Tibial artery (tissue), 4 donors: ENCODE measurements at regions not wholly inside any gene's neighbourhood (a gene's known extent, or its start where the extent isn't known, plus 50 kb on each side); places are given as distances from the start of the nearest gene placed in this dataset.

Experiments
- DNase-seq, 2 donors: peaks; one replicate each; pipeline ENCODE4 v3.0.0-alpha.2; 2019
- H3K27ac ChIP-seq, 2 donors: fragments of 200-600 bp; sonication (generic) in 1 of 2; 1 replicate in 1 of 2; 2 replicates in 1 of 2; pipeline ENCODE4 v1.5.1; 2018 to 2019; ENCODE audit warnings: mild to moderate bottlenecking in 1 of 2
- H3K27me3 ChIP-seq, 2 donors: fragments of 200-600 bp; sonication (generic) in 1 of 2; one replicate each; pipeline versions ENCODE4 v1.5.1 to v1.6.0; 2016 to 2019
- H3K36me3 ChIP-seq, 3 donors: fragments of 200-600 bp; sonication (generic) in 2 of 3; one replicate each; pipeline ENCODE4 v1.5.1; 2016 to 2019; ENCODE audit warnings: mild to moderate bottlenecking in 2 of 3
- H3K4me1 ChIP-seq, 4 donors: fragments of 200-600 bp; sonication (generic) in 2 of 4; 1 replicate in 3 of 4; 2 replicates in 1 of 4; pipeline ENCODE4 v1.5.1; 2016 to 2019
- H3K4me3 ChIP-seq, 2 donors: fragments of 200-600 bp; sonication (generic) in 1 of 2; 1 replicate in 1 of 2; 2 replicates in 1 of 2; pipeline ENCODE4 v1.5.1; 2018 to 2019; ENCODE audit warnings: mild to moderate bottlenecking in 2 of 2
- H3K9me3 ChIP-seq, 3 donors: fragments of 200-600 bp; sonication (generic) in 1 of 3; one replicate each; pipeline ENCODE4 v1.5.1; 2016 to 2019
- CTCF ChIP-seq, 2 experiments: fragments of 200-600 bp in 1 of 2; fragments of 450-650 bp in 1 of 2; IDR thresholded peaks; one replicate each; pipeline ENCODE4 v1.5.1; 2017 to 2019; ENCODE audit warnings: antibody characterized with exemption in 2 of 2, mild to moderate bottlenecking in 1 of 2, moderate library complexity in 1 of 2
- intact Hi-C: fragments of 100-400 bp; cut with DNase I; formaldehyde crosslinking; loops from one replicate; pipeline ENCODE4 v1.15.0; 2023; ENCODE audit warnings: low total_unique reads

- no peak overlapping the region for H3K27ac ChIP-seq
- no peaks in the 10 kb centered on the region for H3K9me3 ChIP-seq
- no peak for TF ChIP-seq CTCF (IDR thresholded peaks at IDR 0.05)
- DNase-seq, result no peak
- no peaks in the 10 kb centered on the region for H3K27me3 ChIP-seq
- H3K4me1 ChIP-seq, result peaks cover 0 to 30% (median 8%) of the 10 kb centered on the region in 4 donors
- intact Hi-C loops, result no loop called here
- no peaks in the 10 kb centered on the region for H3K36me3 ChIP-seq
- no peak overlapping the region for H3K4me3 ChIP-seq
Observed at GRCh38 chr6:139747154-139747553, 372.7 kb upstream of the CITED2 start.

- DNase-seq, result no peak
- no peaks in the 10 kb centered on the region for H3K9me3 ChIP-seq
- peaks cover 0 to 30% (median 8%) of the 10 kb centered on the region in 4 donors for H3K4me1 ChIP-seq
- H3K27me3 ChIP-seq, result no peaks in the 10 kb centered on the region
- no peak overlapping the region for H3K4me3 ChIP-seq
- H3K36me3 ChIP-seq, result no peaks in the 10 kb centered on the region
- TF ChIP-seq CTCF (IDR thresholded peaks at IDR 0.05), result no peak
- H3K27ac ChIP-seq, result no peak overlapping the region
- intact Hi-C loops, result no loop called here
Observed at GRCh38 chr6:139744891-139745290, 370.4 kb upstream of the CITED2 start.

GRCh38 chr6:139743664-139744437 is 369.4 kb upstream of the CITED2 start:
- no peak overlapping the region for H3K27ac ChIP-seq
- intact Hi-C loops, result no loop called here

GRCh38 chr6:139742671-139743070 is 368.2 kb upstream of the CITED2 start:
- no peak for TF ChIP-seq CTCF (IDR thresholded peaks at IDR 0.05)
- H3K27ac ChIP-seq, result no peak overlapping the region
- H3K4me1 ChIP-seq, result peaks cover 0 to 30% (median 8%) of the 10 kb centered on the region in 4 donors
- H3K9me3 ChIP-seq, result no peaks in the 10 kb centered on the region
- H3K36me3 ChIP-seq, result no peaks in the 10 kb centered on the region
- no peak for DNase-seq
- no peak overlapping the region for H3K4me3 ChIP-seq
- H3K27me3 ChIP-seq, result no peaks in the 10 kb centered on the region
- intact Hi-C loops, result no loop called here

More at GRCh38 chr6:139743664-139744437, 369.4 kb upstream of the CITED2 start:
- Histone ChIP-seq H3K4me3 (no peak overlapping the region), H3K27me3 (no peaks in the 10 kb centered on the region), H3K4me1 (peaks cover 0 to 30% (median 8%) of the 10 kb centered on the region in 4 donors), H3K36me3 (no peaks in the 10 kb centered on the region), H3K9me3 (no peaks in the 10 kb centered on the region)
- TF ChIP-seq CTCF (IDR thresholded peaks at IDR 0.05), result no peak
- no peak for DNase-seq

GRCh38 chr6:139738801-139739455 is 364.5 kb upstream of the CITED2 start:
- DNase-seq, result no peak
- peaks cover 0 to 12% (median 5%) of the 10 kb centered on the region in 4 donors for H3K4me1 ChIP-seq
- TF ChIP-seq CTCF (IDR thresholded peaks at IDR 0.05), result no peak
- intact Hi-C loops, result no loop called here
- H3K27ac ChIP-seq, result no peak overlapping the region
- no peak overlapping the region for H3K4me3 ChIP-seq
- no peaks in the 10 kb centered on the region for H3K27me3 ChIP-seq
- H3K36me3 ChIP-seq, result no peaks in the 10 kb centered on the region
- no peaks in the 10 kb centered on the region for H3K9me3 ChIP-seq
